ENCODE measurements at regions not wholly inside any gene's neighbourhood (a gene's known extent, or its start where the extent isn't known, plus 50 kb on each side); places are given as distances from the start of the nearest gene placed in this dataset.
A peak's percentile ranks its signal among the peaks of the same experiment; 100 is the strongest.

GRCh38 chr11:116532066-116532465, 240.7 kb downstream of the BUD13 start:
- DNase-seq (ENCODE audit: low read depth in 2 of 2) = no peak

GRCh38 chr11:116530705-116531104, 242.1 kb downstream of the BUD13 start:
- DNase-seq (ENCODE audit: low read depth in 2 of 2) = no peak

DNA sequence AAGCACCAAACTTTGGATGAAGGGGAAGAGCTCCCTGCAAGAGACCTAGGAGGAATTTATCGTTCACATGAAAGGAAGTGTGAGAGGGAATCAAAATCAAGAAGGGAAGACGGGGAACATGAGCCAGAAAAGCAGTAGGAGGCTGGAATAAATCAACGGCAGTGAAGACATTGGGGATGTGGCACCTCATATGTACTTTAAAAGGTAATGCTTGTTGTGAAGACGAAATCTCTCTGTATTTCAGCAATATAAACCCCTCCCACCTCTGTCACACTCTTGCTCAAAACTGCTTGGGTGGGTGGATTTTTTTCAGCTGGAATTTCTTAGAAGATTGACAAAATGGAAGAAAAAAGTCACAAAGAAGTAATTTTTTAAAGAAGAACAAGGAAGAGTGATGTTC, 243.5 kb downstream of the BUD13 start:
- no peak for DNase-seq (ENCODE audit: low read depth in 2 of 2)

DNA sequence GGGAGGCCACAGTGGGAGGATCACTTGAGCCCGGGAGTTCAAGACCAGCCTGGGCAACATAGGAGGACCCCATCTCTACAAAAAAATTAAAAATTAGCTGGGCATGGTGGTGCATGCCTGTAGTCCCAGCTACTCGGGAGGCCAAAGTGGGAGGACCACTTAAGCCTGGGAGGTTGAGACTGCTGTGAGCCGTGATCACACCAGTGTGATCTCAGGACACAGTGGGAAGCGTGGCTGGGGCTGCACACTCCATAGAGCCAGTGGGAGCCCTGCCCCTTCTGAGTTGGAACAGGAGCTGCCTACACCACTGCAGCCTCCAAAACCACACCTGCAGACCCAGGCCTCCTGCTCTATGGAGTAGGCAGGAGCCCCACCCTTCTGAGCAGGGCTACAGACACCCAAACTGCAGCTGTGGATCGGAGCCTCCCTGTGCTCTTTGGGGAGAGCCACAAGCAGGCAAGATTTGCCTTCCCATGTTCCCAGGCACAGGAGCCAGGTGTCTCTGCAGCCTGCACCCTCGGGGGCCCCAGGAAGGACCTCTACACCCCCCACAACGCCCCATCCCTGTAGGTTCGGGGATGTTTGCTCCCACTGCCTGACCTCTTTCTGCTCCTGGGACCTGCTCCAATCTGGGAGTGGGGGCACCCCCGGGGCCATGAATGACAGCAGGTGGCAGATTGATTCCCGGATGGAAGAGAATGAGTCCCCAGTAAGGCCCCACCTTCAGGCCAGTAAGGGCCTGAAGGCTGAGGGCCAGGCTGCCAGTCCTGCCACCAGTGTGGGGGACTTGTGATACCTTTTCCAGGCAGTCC, 245.4 kb downstream of the BUD13 start:
- DNase-seq (ENCODE audit: low read depth in 2 of 2) = no peak

GRCh38 chr11:116525961-116526495, 246.8 kb downstream of the BUD13 start:
- no peak for DNase-seq (ENCODE audit: low read depth in 2 of 2)

DNA sequence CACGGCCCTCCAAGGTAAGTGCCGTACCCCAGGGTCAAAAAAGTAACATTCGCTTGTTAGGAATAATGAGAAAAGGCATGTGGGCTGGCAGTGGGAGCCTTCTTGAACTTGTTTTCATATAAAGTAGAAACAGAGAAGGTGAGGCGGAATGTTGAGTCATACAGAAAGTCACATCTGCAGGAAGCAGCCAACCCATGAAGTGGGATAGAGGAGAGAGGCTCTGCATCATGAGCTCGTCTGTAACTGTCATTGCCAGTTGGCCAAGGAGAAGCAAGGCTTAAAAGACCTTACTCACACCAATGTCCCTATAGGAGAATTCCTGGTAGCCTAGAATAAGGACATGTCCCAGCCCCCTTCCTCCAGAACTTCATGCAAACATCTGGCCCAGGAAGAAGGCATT, 253.3 kb downstream of the BUD13 start:
- DNase-seq (ENCODE audit: low read depth in 2 of 2) = no peak

GRCh38 chr11:116518141-116518540, 254.6 kb downstream of the BUD13 start:
- DNase-seq (ENCODE audit: low read depth in 2 of 2) = no peak

DNA sequence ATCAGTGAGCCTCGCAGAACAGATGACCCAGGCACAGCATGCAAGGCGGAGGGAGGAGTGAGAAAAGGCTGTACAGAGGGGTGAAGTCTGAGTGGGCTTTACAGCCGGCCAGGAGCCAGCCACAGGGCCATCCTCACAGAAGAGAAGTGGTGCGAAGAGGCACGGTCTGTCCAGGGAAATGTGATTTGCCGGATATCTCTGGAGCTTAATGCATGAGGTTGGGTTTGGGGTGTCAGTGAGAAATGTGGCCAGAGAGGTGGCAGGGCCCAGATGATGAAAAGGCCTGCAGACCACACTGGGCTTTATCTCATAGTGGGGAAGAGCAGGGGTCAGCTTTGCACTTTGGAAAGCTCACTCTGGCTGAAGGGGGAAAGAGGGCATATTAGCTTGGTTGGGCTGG, 255.2 kb downstream of the BUD13 start:
- DNase-seq (ENCODE audit: low read depth in 2 of 2) = no peak

GRCh38 chr11:116517077-116517476, 255.7 kb downstream of the BUD13 start:
- no peak for DNase-seq (ENCODE audit: low read depth in 2 of 2)

GRCh38 chr11:116515664-116516184, 257.1 kb downstream of the BUD13 start:
- DNase-seq (ENCODE audit: low read depth in 2 of 2) = no peak

- peak; percentile 6 to 22 for DNase-seq (ENCODE audit: low read depth in 2 of 2)
These were observed 258.9 kb downstream of the BUD13 start for GRCh38 chr11:116513894-116514293.

- DNase-seq (ENCODE audit: low read depth in 2 of 2) = no peak
These were observed 259.4 kb downstream of the BUD13 start for GRCh38 chr11:116513278-116513823.

- DNase-seq (ENCODE audit: low read depth in 2 of 2) = no peak
These were observed 259.9 kb downstream of the BUD13 start for GRCh38 chr11:116512841-116513240.

DNA sequence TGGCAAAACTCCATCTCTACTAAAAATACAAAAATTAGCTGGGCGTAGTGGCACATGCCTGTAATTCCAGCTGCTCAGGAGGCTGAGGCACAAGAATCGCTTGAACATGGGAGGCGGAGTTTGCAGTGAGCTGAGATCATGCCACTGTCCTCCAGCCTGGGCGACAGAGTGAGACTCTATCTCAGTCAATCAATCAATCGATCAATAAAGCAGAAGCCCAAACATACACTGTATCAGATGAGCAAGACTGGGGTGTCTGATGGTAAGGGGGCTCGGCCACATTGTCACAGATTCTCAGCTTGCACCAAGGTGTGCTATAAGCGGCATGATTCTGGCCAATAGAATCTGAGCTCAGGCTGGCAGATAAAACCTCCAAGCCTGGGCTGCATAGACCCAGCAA, 261.1 kb downstream of the BUD13 start:
- no peak for DNase-seq (ENCODE audit: low read depth in 2 of 2)

DNA sequence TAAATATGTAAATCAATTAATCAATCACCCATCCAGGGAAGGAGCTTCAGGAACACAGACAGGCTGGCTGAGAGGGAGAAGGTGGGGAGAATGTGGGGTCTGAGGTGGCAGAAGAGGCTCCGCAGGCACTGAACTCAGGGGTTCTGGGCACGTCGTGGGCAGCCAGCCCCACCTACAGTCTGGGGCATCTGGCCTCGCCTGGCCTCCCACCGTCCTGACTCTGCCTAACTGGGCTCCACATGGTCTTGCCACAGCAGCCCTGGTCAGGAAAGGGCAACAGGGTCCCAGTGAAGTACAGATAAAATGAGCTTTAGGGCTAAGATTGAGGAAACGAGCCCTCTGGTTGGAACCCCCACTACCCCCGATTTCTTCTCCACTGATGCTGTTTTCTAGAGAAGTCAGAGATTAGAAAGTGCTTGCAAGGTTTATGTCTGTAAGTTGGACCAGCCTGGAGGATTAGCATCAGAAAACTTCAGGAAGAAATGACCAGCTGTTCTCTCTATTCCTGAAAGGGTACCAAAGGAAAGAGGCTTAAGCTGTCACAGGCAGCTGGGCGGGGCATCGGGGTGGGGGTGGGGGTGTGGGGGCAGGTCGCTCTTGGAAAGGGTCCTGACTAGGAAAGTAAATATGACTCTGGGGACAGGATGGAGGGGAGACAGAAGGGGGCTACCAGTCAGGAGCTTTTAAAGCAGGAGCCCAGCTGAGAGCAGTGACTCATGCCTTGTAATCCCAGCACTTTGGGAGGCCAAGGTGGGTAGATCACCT, 261.7 kb downstream of the BUD13 start:
- no peak for DNase-seq (ENCODE audit: low read depth in 2 of 2)

DNA sequence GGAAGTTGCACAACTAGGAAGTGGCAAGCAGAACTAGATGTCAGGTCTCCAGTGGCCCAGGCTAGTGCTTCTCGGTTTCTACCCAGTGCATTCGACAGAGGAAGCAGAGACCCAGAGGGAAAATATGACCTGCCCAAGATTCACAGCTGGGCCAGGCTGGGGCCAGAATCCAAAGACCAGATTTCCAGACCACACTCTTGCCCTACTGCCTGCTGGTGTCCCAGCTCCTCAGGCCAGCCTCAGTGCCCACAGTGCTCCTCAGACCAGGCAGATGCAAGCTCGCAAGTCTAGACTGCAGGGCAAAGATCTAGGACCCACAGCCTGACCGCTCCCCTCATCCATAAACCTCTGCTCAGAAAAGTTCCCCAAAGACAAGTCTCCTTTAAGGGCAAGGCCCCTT, 262.6 kb downstream of the BUD13 start:
- no peak for DNase-seq (ENCODE audit: low read depth in 2 of 2)

- DNase-seq (ENCODE audit: low read depth in 2 of 2) = no peak
These were observed 263.2 kb downstream of the BUD13 start for GRCh38 chr11:116509551-116509950.

- no peak for DNase-seq (ENCODE audit: low read depth in 2 of 2)
These were observed 264.7 kb downstream of the BUD13 start for GRCh38 chr11:116507849-116508695.

GRCh38 chr11:116507016-116507415, 265.8 kb downstream of the BUD13 start:
- no peak for DNase-seq (ENCODE audit: low read depth in 2 of 2)

- no peak for DNase-seq (ENCODE audit: low read depth in 2 of 2)
These were observed 266.4 kb downstream of the BUD13 start for GRCh38 chr11:116506263-116506825.

Measured in stimulated activated CD4-positive, alpha-beta T cell treated with anti-CD3 and anti-CD28 coated beads, Interleukin-4, amount 100 ng/mL, for 48 hours (primary cell).